EL (cell line): ENCODE measurements at regions not wholly inside any gene's neighbourhood (a gene's known extent, or its start where the extent isn't known, plus 50 kb on each side); places are given as distances from the start of the nearest gene placed in this dataset.
"Not testable (repeated sequence)": the region's sequence is repeated elsewhere in the genome, so short reads cannot be mapped to it uniquely, and the experiment has no call there.

Experiments
- DNase-seq: peaks from one replicate; pipeline ENCODE4 v3.0.0-alpha.2; 2016

- DNase-seq: no peak
Observed at GRCh38 chr3:170814822-170815221, 55.2 kb downstream of the RPL22L1 start.

GRCh38 chr3:170813266-170813665, 56.7 kb downstream of the RPL22L1 start:
- no peak for DNase-seq

GRCh38 chr3:170811928-170812591, 57.9 kb downstream of the RPL22L1 start:
- DNase-seq: peak; percentile 86

- DNase-seq: peak; percentile 48
Observed at GRCh38 chr3:170811515-170811914, 58.5 kb downstream of the RPL22L1 start.

GRCh38 chr3:170809975-170810357, 60.0 kb downstream of the RPL22L1 start:
- DNase-seq: peak; percentile 68

- peak; percentile 88 for DNase-seq
Observed at GRCh38 chr3:170809007-170809974, 60.7 kb downstream of the RPL22L1 start.

- DNase-seq: no peak
Observed at GRCh38 chr3:170808041-170808440, 62.0 kb downstream of the RPL22L1 start.

GRCh38 chr3:170806676-170807075, 63.3 kb downstream of the RPL22L1 start:
- DNase-seq: no peak

- no peak for DNase-seq
Observed at GRCh38 chr3:170806141-170806540, 63.9 kb downstream of the RPL22L1 start.

GRCh38 chr3:170805296-170805695, 64.7 kb downstream of the RPL22L1 start:
- DNase-seq: not testable (repeated sequence)

GRCh38 chr3:170804634-170805033, 65.4 kb downstream of the RPL22L1 start:
- DNase-seq: not testable (repeated sequence)

- DNase-seq: no peak
Observed at GRCh38 chr3:170804078-170804477, 65.9 kb downstream of the RPL22L1 start.

GRCh38 chr3:170802164-170803151, 67.5 kb downstream of the RPL22L1 start:
- peak; percentile 96 for DNase-seq

- DNase-seq: no peak
Observed at GRCh38 chr3:170801597-170801996, 68.4 kb downstream of the RPL22L1 start.

GRCh38 chr3:170800275-170800674, 69.7 kb downstream of the RPL22L1 start:
- not testable (repeated sequence) for DNase-seq

- DNase-seq: no peak
Observed at GRCh38 chr3:170799009-170799408, 71.0 kb downstream of the RPL22L1 start.

- no peak for DNase-seq
Observed at GRCh38 chr3:170797685-170798084, 72.3 kb downstream of the RPL22L1 start.

- no peak for DNase-seq
Observed at GRCh38 chr3:170792471-170792870, 77.5 kb downstream of the RPL22L1 start.

GRCh38 chr3:170790647-170791046, 79.3 kb downstream of the RPL22L1 start:
- no peak for DNase-seq

GRCh38 chr3:170787464-170787863, 82.5 kb downstream of the RPL22L1 start:
- DNase-seq: no peak

GRCh38 chr3:170785454-170785853, 84.5 kb downstream of the RPL22L1 start:
- DNase-seq: no peak

- no peak for DNase-seq
Observed at GRCh38 chr3:170784406-170784805, 85.6 kb downstream of the RPL22L1 start.

- no peak for DNase-seq
Observed at GRCh38 chr3:170780955-170781354, 89.0 kb downstream of the RPL22L1 start.
